ENCODE measurements at regions not wholly inside any gene's neighbourhood (a gene's known extent, or its start where the extent isn't known, plus 50 kb on each side); places are given as distances from the start of the nearest gene placed in this dataset.

DNA sequence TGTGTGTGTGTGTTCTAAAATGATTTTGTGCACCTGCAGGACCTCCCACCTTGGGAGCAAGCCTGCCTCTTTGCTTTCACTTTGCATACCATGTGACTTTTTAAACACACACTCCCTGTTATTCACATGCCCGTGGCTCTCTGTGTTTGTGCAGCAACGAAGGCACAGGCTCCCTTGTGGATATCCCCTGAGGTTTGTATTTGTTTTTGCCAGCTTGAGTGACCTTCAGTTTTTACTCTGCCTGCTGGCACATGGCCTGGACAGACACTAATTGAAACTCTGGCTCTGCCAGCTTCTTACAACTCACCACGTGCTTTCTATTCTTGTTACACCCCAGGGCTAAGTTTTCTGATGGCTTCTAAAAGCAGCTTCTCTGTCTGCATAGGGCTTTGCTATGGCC lies 885.8 kb downstream of the SH3BGRL start:
- Mint-ChIP-seq H3K27me3 (ENCODE audit: low read depth) (no peaks in the 10 kb centered on the region), H3K4me1 (no peaks in the 10 kb centered on the region), H3K36me3 (ENCODE audit: low read depth) (no peaks in the 10 kb centered on the region), H3K9me3 (peaks cover 15% of the 10 kb centered on the region), H3K27ac (ENCODE audit: unreplicated experiment) (no peak overlapping the region), H3K4me3 (no peak overlapping the region)
- TF ChIP-seq CTCF (conservative IDR thresholded peaks at IDR 0.05), result no peak
- no peak for DNase-seq (ENCODE audit: low read depth, low spot score)

DNA sequence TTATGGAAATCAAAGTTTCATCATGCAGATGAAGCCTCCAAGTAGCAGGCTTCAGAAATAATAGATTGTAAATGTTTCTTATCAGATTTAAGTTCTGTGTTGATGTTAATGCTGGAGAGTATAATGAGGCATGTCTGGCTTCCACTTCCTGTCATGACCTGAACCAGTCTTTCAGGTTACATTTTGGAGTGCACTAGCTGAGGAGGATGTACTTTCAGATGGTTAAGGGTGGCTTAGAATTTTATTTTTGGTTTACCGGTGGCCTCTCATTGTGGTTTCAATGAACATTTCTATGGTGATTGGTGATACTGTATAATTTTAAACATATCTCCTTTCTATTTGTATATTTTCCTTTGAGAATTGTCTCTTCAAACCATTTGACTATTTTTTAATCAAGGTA lies 890.4 kb downstream of the SH3BGRL start:
- no peak for DNase-seq (ENCODE audit: low read depth, low spot score)
- Mint-ChIP-seq H3K4me3 (no peak overlapping the region), H3K4me1 (no peaks in the 10 kb centered on the region), H3K9me3 (peaks cover 9% of the 10 kb centered on the region), H3K27me3 (ENCODE audit: low read depth) (no peaks in the 10 kb centered on the region), H3K36me3 (ENCODE audit: low read depth) (no peaks in the 10 kb centered on the region), H3K27ac (ENCODE audit: unreplicated experiment) (no peak overlapping the region)
- no peak for TF ChIP-seq CTCF (conservative IDR thresholded peaks at IDR 0.05)

- H3K9me3 Mint-ChIP-seq, result peaks cover 3% of the 10 kb centered on the region
- H3K27me3 Mint-ChIP-seq (ENCODE audit: low read depth), result no peaks in the 10 kb centered on the region
- no peak overlapping the region for H3K4me3 Mint-ChIP-seq
- no peak for TF ChIP-seq CTCF (conservative IDR thresholded peaks at IDR 0.05)
- no peaks in the 10 kb centered on the region for H3K36me3 Mint-ChIP-seq (ENCODE audit: low read depth)
- no peak overlapping the region for H3K27ac Mint-ChIP-seq (ENCODE audit: unreplicated experiment)
- H3K4me1 Mint-ChIP-seq, result no peaks in the 10 kb centered on the region
- no peak for DNase-seq (ENCODE audit: low read depth, low spot score)
These were observed 923.2 kb downstream of the SH3BGRL start for GRCh38 chrX:82125103-82125502.

DNA sequence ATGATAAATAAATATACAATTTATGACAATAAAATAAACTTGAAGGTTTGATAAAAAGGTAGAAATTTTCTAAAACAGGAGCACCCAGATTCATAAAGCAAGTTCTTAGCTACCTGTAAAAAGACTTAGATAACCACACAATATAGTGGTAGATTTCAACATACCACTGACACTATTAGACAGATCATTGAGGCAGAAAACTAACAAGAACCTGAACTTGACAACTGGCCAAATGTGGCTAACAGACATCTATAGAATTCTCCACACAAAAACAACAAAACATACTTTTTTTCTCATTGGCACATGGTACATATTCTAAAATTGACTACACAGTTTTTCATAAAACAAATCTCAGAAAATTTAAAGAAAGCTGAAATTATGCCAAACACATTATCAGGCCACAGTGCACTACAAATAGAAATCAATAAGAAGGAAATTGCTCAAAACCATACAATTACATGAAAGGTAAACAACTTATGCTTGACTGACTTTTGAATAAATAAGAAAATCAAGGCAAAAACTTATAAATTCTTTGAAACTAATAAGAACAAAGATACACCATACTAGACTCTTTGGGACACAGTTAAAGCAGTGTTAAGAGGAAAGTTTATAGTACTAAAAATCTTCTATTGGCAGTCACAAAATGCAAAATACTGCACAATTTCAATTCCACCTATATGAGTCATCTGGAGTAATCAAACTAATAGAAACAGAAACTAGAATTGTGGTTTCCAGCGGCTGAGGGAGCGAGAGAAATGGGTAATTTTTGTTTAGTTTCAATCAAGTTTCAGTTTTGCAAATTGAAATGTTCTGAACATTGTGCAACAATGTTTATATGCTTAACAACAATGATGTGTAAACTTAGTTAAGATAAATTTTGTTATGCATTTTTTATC lies 925.6 kb downstream of the SH3BGRL start:
- TF ChIP-seq CTCF (conservative IDR thresholded peaks at IDR 0.05), result no peak
- peaks cover 5% of the 10 kb centered on the region for H3K9me3 Mint-ChIP-seq
- no peaks in the 10 kb centered on the region for H3K27me3 Mint-ChIP-seq (ENCODE audit: low read depth)
- no peaks in the 10 kb centered on the region for H3K36me3 Mint-ChIP-seq (ENCODE audit: low read depth)
- no peak overlapping the region for H3K4me3 Mint-ChIP-seq
- no peak overlapping the region for H3K27ac Mint-ChIP-seq (ENCODE audit: unreplicated experiment)
- H3K4me1 Mint-ChIP-seq, result no peaks in the 10 kb centered on the region
- DNase-seq (ENCODE audit: low read depth, low spot score), result no peak

- H3K27ac Mint-ChIP-seq (ENCODE audit: unreplicated experiment), result no peak overlapping the region
These were observed 932.5 kb downstream of the SH3BGRL start for GRCh38 chrX:82134378-82134777.

More at GRCh38 chrX:82134378-82134777, 932.5 kb downstream of the SH3BGRL start:
- no peak for DNase-seq (ENCODE audit: low read depth, low spot score)
- H3K36me3 Mint-ChIP-seq (ENCODE audit: low read depth), result no peaks in the 10 kb centered on the region
- no peaks in the 10 kb centered on the region for H3K27me3 Mint-ChIP-seq (ENCODE audit: low read depth)
- H3K9me3 Mint-ChIP-seq, result peaks cover 19% of the 10 kb centered on the region
- TF ChIP-seq CTCF (conservative IDR thresholded peaks at IDR 0.05), result no peak
- H3K4me1 Mint-ChIP-seq, result no peaks in the 10 kb centered on the region
- H3K4me3 Mint-ChIP-seq, result no peak overlapping the region

Measured in neural crest cell (in vitro differentiated cells).